ENCODE measurements at regions not wholly inside any gene's neighbourhood (a gene's known extent, or its start where the extent isn't known, plus 50 kb on each side); places are given as distances from the start of the nearest gene placed in this dataset.

DNA sequence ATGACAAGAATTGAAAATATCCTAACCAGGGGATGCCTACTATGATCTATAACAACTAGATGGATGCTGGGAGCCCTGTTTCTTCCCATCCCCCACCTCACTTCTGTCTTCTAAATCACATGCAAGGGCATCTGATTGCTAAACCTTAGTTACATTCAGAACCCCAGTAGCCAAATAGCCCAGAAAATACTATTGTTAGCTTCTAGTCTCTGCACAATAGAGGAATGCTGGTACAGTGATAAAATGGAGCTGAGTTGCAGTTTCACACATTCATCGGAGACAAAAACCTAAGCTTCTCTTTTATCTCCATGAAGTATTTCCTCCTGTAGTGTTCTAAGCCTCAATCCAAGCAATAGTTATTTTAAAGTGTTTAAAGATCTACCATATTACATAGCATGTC, 942.9 kb downstream of the RPS29 start:
- no peaks in the 10 kb centered on the region for H3K36me3 Mint-ChIP-seq
- H3K9me3 ChIP-seq: no peaks in the 10 kb centered on the region
- no CpG with 5 or more reads among the region's 1 CpG for WGBS (ENCODE audit: insufficient coverage)
- H3K4me1 ChIP-seq (ENCODE audit: control insufficient read depth in 1 of 2, extremely low read depth in 1 of 2, insufficient read depth in 2 of 2, low read length in 2 of 2): no peaks in the 10 kb centered on the region
- no peaks in the 10 kb centered on the region for H3K36me3 ChIP-seq (ENCODE audit: control insufficient read depth in 2 of 2, extremely low read depth in 1 of 2, insufficient read depth in 1 of 2, low read length in 1 of 2)
- ChIA-PET POLR2A (no interaction called here), CTCF (no interaction called here)
- no peak overlapping the region for H3K27ac Mint-ChIP-seq
- H3K27me3 Mint-ChIP-seq: no peaks in the 10 kb centered on the region
- DNase-seq (no peak), ATAC-seq (replicated peaks in 1 of 4) (no peak)
- no peak overlapping the region for H3K27ac ChIP-seq (ENCODE audit: low read length)
- no peak overlapping the region for H3K4me3 ChIP-seq (ENCODE audit: control insufficient read depth in 1 of 2, extremely low read depth in 1 of 2, low read length in 1 of 2)
- no peaks in the 10 kb centered on the region for H3K27me3 ChIP-seq (replicated peaks in 1 of 2; ENCODE audit: control insufficient read depth in 2 of 2, extremely low read depth in 1 of 2, insufficient read depth in 2 of 2, low read length in 1 of 2)
- no peaks in the 10 kb centered on the region for H3K4me1 Mint-ChIP-seq
- H3K9me3 Mint-ChIP-seq: peaks cover 8 to 24% (median 8%) of the 10 kb centered on the region in 3 donors
- no peak overlapping the region for H3K4me3 Mint-ChIP-seq

DNA sequence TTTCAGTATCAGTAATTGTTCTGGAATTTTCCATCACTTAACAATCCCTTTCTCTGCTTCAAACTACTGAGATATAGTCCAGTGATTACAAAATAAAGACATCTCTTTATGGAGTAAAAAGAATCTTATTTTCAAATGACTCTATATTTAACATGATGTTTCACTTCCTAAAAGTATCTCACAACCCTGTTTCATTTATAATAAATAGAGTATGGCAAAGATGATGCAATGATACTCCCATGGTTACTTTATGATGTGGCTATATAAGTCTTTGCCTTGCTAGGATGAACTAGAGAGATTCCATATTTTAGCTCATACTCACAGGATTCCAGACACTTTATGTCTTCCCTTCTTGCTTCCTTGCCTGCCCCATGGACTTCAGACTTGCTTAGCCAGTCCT, 953.5 kb upstream of the MDGA2 start:
- Histone ChIP-seq H3K36me3 (ENCODE audit: control insufficient read depth in 2 of 2, extremely low read depth in 1 of 2, insufficient read depth in 1 of 2, low read length in 1 of 2) (no peaks in the 10 kb centered on the region), H3K27me3 (replicated peaks in 1 of 2; ENCODE audit: control insufficient read depth in 2 of 2, extremely low read depth in 1 of 2, insufficient read depth in 2 of 2, low read length in 1 of 2) (no peaks in the 10 kb centered on the region), H3K9me3 (no peaks in the 10 kb centered on the region), H3K4me3 (ENCODE audit: control insufficient read depth in 1 of 2, extremely low read depth in 1 of 2, low read length in 1 of 2) (no peak overlapping the region), H3K4me1 (ENCODE audit: control insufficient read depth in 1 of 2, extremely low read depth in 1 of 2, insufficient read depth in 2 of 2, low read length in 2 of 2) (no peaks in the 10 kb centered on the region), H3K27ac (ENCODE audit: low read length) (no peak overlapping the region)
- CTCF ChIA-PET: no interaction called here
- Mint-ChIP-seq H3K36me3 (no peaks in the 10 kb centered on the region), H3K9me3 (peaks cover 4 to 19% (median 15%) of the 10 kb centered on the region in 3 donors), H3K4me3 (no peak overlapping the region), H3K27me3 (no peaks in the 10 kb centered on the region), H3K27ac (no peak overlapping the region), H3K4me1 (no peaks in the 10 kb centered on the region)
- no peak for DNase-seq
- no peak for ATAC-seq (replicated peaks in 1 of 4)
- POLR2A ChIA-PET: no interaction called here

DNA sequence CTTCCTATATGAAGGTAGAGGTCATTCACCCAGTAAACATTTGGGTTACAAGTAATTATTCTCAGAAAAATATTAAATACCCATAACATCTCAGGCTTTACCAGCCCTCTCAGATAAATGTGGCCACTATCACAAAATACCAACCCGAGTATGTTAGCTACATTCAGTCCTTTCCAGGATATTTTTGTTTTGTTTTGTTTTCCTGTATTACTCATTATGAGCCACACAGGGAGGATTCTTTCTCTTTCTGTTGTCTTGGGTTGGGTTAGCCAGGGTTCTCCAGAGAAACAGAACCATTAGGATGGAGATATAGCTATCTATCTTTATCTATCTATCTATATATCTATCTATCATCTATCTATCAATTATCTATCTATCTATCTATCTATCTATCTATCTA, 947.6 kb upstream of the MDGA2 start:
- H3K4me1 ChIP-seq (ENCODE audit: control insufficient read depth in 1 of 2, extremely low read depth in 1 of 2, insufficient read depth in 2 of 2, low read length in 2 of 2): no peaks in the 10 kb centered on the region
- no peak overlapping the region for H3K27ac ChIP-seq (ENCODE audit: low read length)
- DNase-seq (no peak), ATAC-seq (replicated peaks in 1 of 4) (no peak)
- H3K36me3 Mint-ChIP-seq: no peaks in the 10 kb centered on the region
- ChIA-PET CTCF (interaction anchor here (0.6 to 0.8 kb wide), 2 partner anchors 21 to 964 kb away, joined by 3 read pairs; no protein-coding TSS in a partner anchor), POLR2A (interaction anchor here in 1 of 2 donors (0.5 kb wide), 1 partner anchor 13 kb away, joined by 5 read pairs; no protein-coding TSS in a partner anchor)
- WGBS (ENCODE audit: insufficient coverage): no CpG with 5 or more reads among the region's 1 CpG
- no peak overlapping the region for H3K4me3 ChIP-seq (ENCODE audit: control insufficient read depth in 1 of 2, extremely low read depth in 1 of 2, low read length in 1 of 2)
- no peaks in the 10 kb centered on the region for H3K27me3 Mint-ChIP-seq
- no peak overlapping the region for H3K27ac Mint-ChIP-seq
- peaks cover 3% of the 10 kb centered on the region for H3K9me3 ChIP-seq
- no peaks in the 10 kb centered on the region for H3K36me3 ChIP-seq (ENCODE audit: control insufficient read depth in 2 of 2, extremely low read depth in 1 of 2, insufficient read depth in 1 of 2, low read length in 1 of 2)
- H3K4me3 Mint-ChIP-seq: no peak overlapping the region
- H3K9me3 Mint-ChIP-seq: peaks cover 0 to 5% (median 4%) of the 10 kb centered on the region in 3 donors
- no peaks in the 10 kb centered on the region for H3K27me3 ChIP-seq (replicated peaks in 1 of 2; ENCODE audit: control insufficient read depth in 2 of 2, extremely low read depth in 1 of 2, insufficient read depth in 2 of 2, low read length in 1 of 2)
- no peaks in the 10 kb centered on the region for H3K4me1 Mint-ChIP-seq

DNA sequence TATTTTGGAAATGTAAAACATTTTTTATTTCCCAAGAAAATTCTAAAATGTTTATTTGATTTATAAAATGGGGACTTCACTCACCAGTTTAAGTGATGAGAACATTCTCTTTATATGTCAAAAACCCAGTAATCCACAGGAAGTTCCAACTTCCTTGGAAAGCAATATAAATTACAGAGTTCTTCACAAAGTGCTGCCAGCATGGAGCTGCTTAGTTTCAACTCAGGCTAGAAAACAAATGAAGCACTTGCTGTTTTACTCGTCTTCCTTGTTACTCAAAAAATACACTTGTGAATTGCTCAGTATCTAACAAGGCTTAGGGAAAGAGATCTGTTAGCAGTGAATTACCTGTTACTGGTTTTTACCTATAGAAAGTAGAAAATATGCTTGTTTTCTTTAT, 942.7 kb upstream of the MDGA2 start:
- no peaks in the 10 kb centered on the region for H3K36me3 Mint-ChIP-seq
- CTCF ChIA-PET: no interaction called here
- H3K27ac Mint-ChIP-seq: no peak overlapping the region
- no peaks in the 10 kb centered on the region for H3K27me3 Mint-ChIP-seq
- POLR2A ChIA-PET: no interaction called here
- peaks cover 3% of the 10 kb centered on the region for H3K9me3 ChIP-seq
- ATAC-seq (replicated peaks in 1 of 4) (no peak), DNase-seq (no peak)
- no peaks in the 10 kb centered on the region for H3K4me1 ChIP-seq (ENCODE audit: control insufficient read depth in 1 of 2, extremely low read depth in 1 of 2, insufficient read depth in 2 of 2, low read length in 2 of 2)
- no peak overlapping the region for H3K27ac ChIP-seq (ENCODE audit: low read length)
- no peaks in the 10 kb centered on the region for H3K4me1 Mint-ChIP-seq
- peaks cover 0 to 7% (median 4%) of the 10 kb centered on the region in 3 donors for H3K9me3 Mint-ChIP-seq
- H3K4me3 ChIP-seq (ENCODE audit: control insufficient read depth in 1 of 2, extremely low read depth in 1 of 2, low read length in 1 of 2): no peak overlapping the region
- no CpG with 5 or more reads among the region's 1 CpG for WGBS (ENCODE audit: insufficient coverage)
- H3K36me3 ChIP-seq (ENCODE audit: control insufficient read depth in 2 of 2, extremely low read depth in 1 of 2, insufficient read depth in 1 of 2, low read length in 1 of 2): no peaks in the 10 kb centered on the region
- H3K27me3 ChIP-seq (replicated peaks in 1 of 2; ENCODE audit: control insufficient read depth in 2 of 2, extremely low read depth in 1 of 2, insufficient read depth in 2 of 2, low read length in 1 of 2): no peaks in the 10 kb centered on the region
- H3K4me3 Mint-ChIP-seq: no peak overlapping the region

DNA sequence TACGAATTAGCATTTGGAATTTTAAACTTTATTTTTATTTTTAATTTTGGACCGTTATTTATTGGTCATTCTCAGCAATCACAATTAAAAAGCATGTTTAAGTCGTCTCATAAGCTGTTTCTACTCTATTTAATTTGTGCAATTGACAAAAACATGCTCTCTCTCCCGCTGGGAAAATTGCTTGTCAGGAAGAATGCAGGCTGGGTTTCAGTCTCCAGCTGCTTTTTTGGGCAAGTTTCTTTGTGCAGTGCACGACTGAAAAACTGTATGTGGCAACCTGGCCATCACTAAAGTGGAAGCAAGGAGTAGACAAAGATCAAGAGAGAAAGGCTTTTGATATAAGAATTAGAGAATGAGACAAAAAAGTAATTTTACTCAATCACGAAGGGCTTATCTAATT, 941.5 kb upstream of the MDGA2 start:
- no peaks in the 10 kb centered on the region for H3K4me1 ChIP-seq (ENCODE audit: control insufficient read depth in 1 of 2, extremely low read depth in 1 of 2, insufficient read depth in 2 of 2, low read length in 2 of 2)
- Mint-ChIP-seq H3K4me3 (no peak overlapping the region), H3K9me3 (peaks cover 0 to 9% (median 9%) of the 10 kb centered on the region in 3 donors), H3K36me3 (no peaks in the 10 kb centered on the region), H3K27me3 (no peaks in the 10 kb centered on the region), H3K4me1 (no peaks in the 10 kb centered on the region), H3K27ac (no peak overlapping the region)
- H3K27me3 ChIP-seq (replicated peaks in 1 of 2; ENCODE audit: control insufficient read depth in 2 of 2, extremely low read depth in 1 of 2, insufficient read depth in 2 of 2, low read length in 1 of 2): no peaks in the 10 kb centered on the region
- H3K9me3 ChIP-seq: peaks cover 3% of the 10 kb centered on the region
- H3K27ac ChIP-seq (ENCODE audit: low read length): no peak overlapping the region
- ChIA-PET POLR2A (no interaction called here), CTCF (no interaction called here)
- WGBS (ENCODE audit: insufficient coverage): 30% methylated on average over 2 of the region's 6 CpGs
- ATAC-seq (replicated peaks in 1 of 4): no peak
- H3K36me3 ChIP-seq (ENCODE audit: control insufficient read depth in 2 of 2, extremely low read depth in 1 of 2, insufficient read depth in 1 of 2, low read length in 1 of 2): no peaks in the 10 kb centered on the region
- H3K4me3 ChIP-seq (ENCODE audit: control insufficient read depth in 1 of 2, extremely low read depth in 1 of 2, low read length in 1 of 2): no peak overlapping the region
- DNase-seq: no peak

DNA sequence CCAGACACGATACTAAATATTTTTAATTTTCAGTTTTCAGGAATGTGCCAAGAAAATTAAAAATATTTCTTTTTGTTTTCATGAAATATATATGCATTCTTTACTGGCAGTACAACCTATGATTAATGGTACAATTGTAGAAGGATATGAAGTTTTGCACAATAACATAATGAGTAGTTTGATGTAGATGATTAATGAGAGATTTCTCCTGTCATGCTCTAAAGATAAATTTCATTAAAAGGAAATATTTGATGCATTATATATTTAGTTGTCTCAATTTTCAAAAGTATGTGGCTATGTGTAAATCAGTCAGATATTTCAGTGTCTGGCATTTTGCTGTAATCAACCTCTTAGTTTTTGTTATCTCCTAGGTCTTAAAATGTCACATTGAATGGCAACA, 940.2 kb upstream of the MDGA2 start:
- Mint-ChIP-seq H3K9me3 (peaks cover 0 to 20% (median 14%) of the 10 kb centered on the region in 3 donors), H3K4me3 (no peak overlapping the region), H3K36me3 (no peaks in the 10 kb centered on the region), H3K27me3 (no peaks in the 10 kb centered on the region), H3K4me1 (no peaks in the 10 kb centered on the region), H3K27ac (no peak overlapping the region)
- ATAC-seq (replicated peaks in 1 of 4): no peak
- POLR2A ChIA-PET: no interaction called here
- DNase-seq: no peak
- CTCF ChIA-PET: no interaction called here
- no peaks in the 10 kb centered on the region for H3K36me3 ChIP-seq (ENCODE audit: control insufficient read depth in 2 of 2, extremely low read depth in 1 of 2, insufficient read depth in 1 of 2, low read length in 1 of 2)
- peaks cover 3% of the 10 kb centered on the region for H3K9me3 ChIP-seq
- no peak overlapping the region for H3K4me3 ChIP-seq (ENCODE audit: control insufficient read depth in 1 of 2, extremely low read depth in 1 of 2, low read length in 1 of 2)
- no peak overlapping the region for H3K27ac ChIP-seq (ENCODE audit: low read length)
- H3K4me1 ChIP-seq (ENCODE audit: control insufficient read depth in 1 of 2, extremely low read depth in 1 of 2, insufficient read depth in 2 of 2, low read length in 2 of 2): no peaks in the 10 kb centered on the region
- no CpG with 5 or more reads among the region's 1 CpG for WGBS (ENCODE audit: insufficient coverage)
- no peaks in the 10 kb centered on the region for H3K27me3 ChIP-seq (replicated peaks in 1 of 2; ENCODE audit: control insufficient read depth in 2 of 2, extremely low read depth in 1 of 2, insufficient read depth in 2 of 2, low read length in 1 of 2)

DNA sequence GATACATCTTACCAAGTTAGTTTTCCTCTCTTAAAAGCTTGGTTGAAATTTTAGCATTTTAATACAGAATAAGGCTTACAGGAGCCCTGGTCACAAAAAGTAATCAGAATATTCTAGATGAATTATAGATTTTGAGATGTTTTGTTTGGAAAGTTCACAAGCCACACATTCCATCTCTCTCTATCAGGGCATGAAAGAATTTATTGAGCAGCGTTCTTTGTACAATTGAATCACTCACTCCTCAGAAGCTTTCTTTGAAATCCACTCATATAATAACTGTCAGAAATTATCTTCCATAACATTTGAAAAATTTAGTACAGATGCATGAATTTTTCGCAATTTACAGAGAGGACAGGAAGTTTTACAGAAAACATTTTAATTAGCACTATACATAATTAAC, 938.6 kb upstream of the MDGA2 start:
- H3K36me3 Mint-ChIP-seq: no peaks in the 10 kb centered on the region
- ChIA-PET CTCF (no interaction called here), POLR2A (no interaction called here)
- no peak for ATAC-seq (replicated peaks in 1 of 4)
- H3K27me3 Mint-ChIP-seq: no peaks in the 10 kb centered on the region
- H3K27me3 ChIP-seq (replicated peaks in 1 of 2; ENCODE audit: control insufficient read depth in 2 of 2, extremely low read depth in 1 of 2, insufficient read depth in 2 of 2, low read length in 1 of 2): no peaks in the 10 kb centered on the region
- no peak for DNase-seq
- no peaks in the 10 kb centered on the region for H3K4me1 Mint-ChIP-seq
- no peak overlapping the region for H3K4me3 Mint-ChIP-seq
- H3K4me1 ChIP-seq (ENCODE audit: control insufficient read depth in 1 of 2, extremely low read depth in 1 of 2, insufficient read depth in 2 of 2, low read length in 2 of 2): no peaks in the 10 kb centered on the region
- H3K9me3 Mint-ChIP-seq: peaks cover 8 to 28% (median 18%) of the 10 kb centered on the region in 3 donors
- H3K4me3 ChIP-seq (ENCODE audit: control insufficient read depth in 1 of 2, extremely low read depth in 1 of 2, low read length in 1 of 2): no peak overlapping the region
- H3K36me3 ChIP-seq (ENCODE audit: control insufficient read depth in 2 of 2, extremely low read depth in 1 of 2, insufficient read depth in 1 of 2, low read length in 1 of 2): no peaks in the 10 kb centered on the region
- WGBS (ENCODE audit: insufficient coverage): no CpG with 5 or more reads among the region's 2 CpGs
- no peak overlapping the region for H3K27ac ChIP-seq (ENCODE audit: low read length)
- no peak overlapping the region for H3K27ac Mint-ChIP-seq
- H3K9me3 ChIP-seq: peaks cover 3% of the 10 kb centered on the region
